Keratinocyte (primary cell): ENCODE measurements at regions not wholly inside any gene's neighbourhood (a gene's known extent, or its start where the extent isn't known, plus 50 kb on each side); places are given as distances from the start of the nearest gene placed in this dataset.

Experiments used
- DNase-seq: peaks from one replicate; pipeline ENCODE4 v3.0.0-alpha.2; 2011; ENCODE audit warnings: low read depth, missing footprints, low spot score
- FAIRE-seq: peaks from 2 replicates; lab custom pipeline; 2011; peaks lifted over from hg19 to GRCh38; lab: Jason Lieb, UNC
- H2AFZ ChIP-seq: 2 replicates; pipeline ENCODE4 v1.6.0; 2012; ENCODE audit warnings: low read length, control low read depth, inconsistent platforms; ENCODE audit not compliant: control insufficient read depth
- H3K27ac ChIP-seq: 2 replicates; pipeline ENCODE4 v1.5.1; 2011; ENCODE audit warnings: low read length; ENCODE audit not compliant: control insufficient read depth, insufficient read depth
- H3K27me3 ChIP-seq: 3 replicates; pipeline ENCODE4 v1.6.0; 2011; ENCODE audit warnings: low read length; ENCODE audit not compliant: control insufficient read depth, insufficient read depth; ENCODE audit errors: extremely low read depth
- H3K36me3 ChIP-seq, 2 experiments: 2 replicates in 1 of 2; 3 replicates in 1 of 2; pipeline ENCODE4 v1.5.1; 2011; ENCODE audit warnings: low read length in 2 of 2, mild to moderate bottlenecking in 1 of 2; ENCODE audit not compliant: control insufficient read depth in 2 of 2, insufficient read depth in 2 of 2; ENCODE audit errors: extremely low read depth in 1 of 2
- H3K4me1 ChIP-seq: 3 replicates; pipeline ENCODE4 v1.5.1; 2011; ENCODE audit warnings: low read length; ENCODE audit not compliant: control insufficient read depth, insufficient read depth; ENCODE audit errors: extremely low read depth
- H3K4me2 ChIP-seq: 3 replicates; pipeline ENCODE4 v1.6.0; 2011; ENCODE audit warnings: low read depth, low read length; ENCODE audit not compliant: control insufficient read depth, insufficient read depth; ENCODE audit errors: extremely low read depth
- H3K4me3 ChIP-seq, 3 experiments: fragments of 200-600 bp in 1 of 3; sonication (generic) in 1 of 3; 2 replicates in 2 of 3; 3 replicates in 1 of 3; pipeline ENCODE4 v1.5.1; 2011 to 2016; ENCODE audit warnings: low read length in 3 of 3, mild to moderate bottlenecking in 3 of 3, control low read depth in 2 of 3, inconsistent platforms in 1 of 3, low read depth in 1 of 3, mixed read lengths in 1 of 3, mixed run types in 1 of 3, moderate library complexity in 1 of 3; ENCODE audit not compliant: control insufficient read depth in 2 of 3, insufficient read depth in 2 of 3; ENCODE audit errors: extremely low read depth in 1 of 3
- H3K79me2 ChIP-seq: 2 replicates; pipeline ENCODE4 v1.6.0; 2012; ENCODE audit warnings: low read length; ENCODE audit not compliant: control insufficient read depth, insufficient read depth
- H3K9ac ChIP-seq: 3 replicates; pipeline ENCODE4 v1.6.0; 2011; ENCODE audit warnings: low read length; ENCODE audit not compliant: control insufficient read depth, insufficient read depth; ENCODE audit errors: extremely low read depth
- H3K9me1 ChIP-seq: 3 replicates; pipeline ENCODE4 v1.6.0; 2011; ENCODE audit warnings: low read length; ENCODE audit not compliant: control insufficient read depth, insufficient read depth; ENCODE audit errors: extremely low read depth
- H3K9me3 ChIP-seq: 2 replicates; pipeline ENCODE4 v1.5.1; 2012; ENCODE audit warnings: low read depth, low read length; ENCODE audit not compliant: control insufficient read depth
- H4K20me1 ChIP-seq: 3 replicates; pipeline ENCODE4 v1.6.0; 2011; ENCODE audit warnings: low read length; ENCODE audit not compliant: control insufficient read depth, insufficient read depth; ENCODE audit errors: extremely low read depth
- CTCF ChIP-seq, 3 experiments: IDR thresholded peaks in 1 of 3; conservative IDR thresholded peaks in 1 of 3; optimal IDR thresholded peaks in 1 of 3; 2 replicates in 2 of 3; 3 replicates in 1 of 3; pipeline versions ENCODE3 to v1.5.1; 2011; ENCODE audit warnings: low read length in 3 of 3, mild to moderate bottlenecking in 3 of 3, moderate library complexity in 2 of 3, control low read depth in 1 of 3, inconsistent platforms in 1 of 3; ENCODE audit not compliant: insufficient read depth in 2 of 3; ENCODE audit errors: extremely low read depth in 1 of 3
- EZH2 ChIP-seq: IDR thresholded peaks from one replicate; pipeline ENCODE4 v1.6.1; 2012; ENCODE audit warnings: inconsistent platforms, mild to moderate bottlenecking, low read length, moderate library complexity
- dilution Hi-C: fragments of 300-500 bp; cut with MboI; formaldehyde crosslinking; loops from one replicate; pipeline ENCODE4 v1.7.0; 2020; ENCODE audit warnings: low sequenced_read_pairs; ENCODE audit not compliant: extremely low pct_ligation_motif_present

- dilution Hi-C loops: no loop called here
- H3K27ac ChIP-seq: no peak overlapping the region
- DNase-seq: no peak
These were observed 138.4 kb upstream of the IER5L start for GRCh38 chr9:129316281-129317030.

GRCh38 chr9:129313331-129313955, 135.4 kb upstream of the IER5L start:
- no peak overlapping the region for H3K4me3 ChIP-seq
- no peak overlapping the region for H3K4me2 ChIP-seq
- no peak overlapping the region for H2AFZ ChIP-seq
- no peak for DNase-seq
- dilution Hi-C loops: no loop called here
- no peaks in the 10 kb centered on the region for H3K9me1 ChIP-seq
- no peak overlapping the region for H3K9ac ChIP-seq
- no peaks in the 10 kb centered on the region for H3K36me3 ChIP-seq
- H3K9me3 ChIP-seq: no peaks in the 10 kb centered on the region
- no peaks in the 10 kb centered on the region for H3K4me1 ChIP-seq
- TF ChIP-seq EZH2 (no peak), CTCF (optimal IDR thresholded peaks at IDR 0.05 in 1 of 3, IDR thresholded peaks at IDR 0.05 in 1 of 3, conservative IDR thresholded peaks at IDR 0.05 in 1 of 3; ENCODE audit: extremely low read depth in 1 of 3, insufficient read depth in 2 of 3, low read length in 3 of 3) (no peak)
- no peaks in the 10 kb centered on the region for H4K20me1 ChIP-seq
- no peak for FAIRE-seq
- H3K79me2 ChIP-seq: no peaks in the 10 kb centered on the region
- H3K27me3 ChIP-seq: no peaks in the 10 kb centered on the region
- H3K27ac ChIP-seq: no peak overlapping the region

More at GRCh38 chr9:129316281-129317030, 138.4 kb upstream of the IER5L start:
- no peak for TF ChIP-seq EZH2
- TF ChIP-seq CTCF (optimal IDR thresholded peaks at IDR 0.05 in 1 of 3, IDR thresholded peaks at IDR 0.05 in 1 of 3, conservative IDR thresholded peaks at IDR 0.05 in 1 of 3; ENCODE audit: extremely low read depth in 1 of 3, insufficient read depth in 2 of 3, low read length in 3 of 3): no peak
- Histone ChIP-seq H3K36me3 (no peaks in the 10 kb centered on the region), H3K9me3 (no peaks in the 10 kb centered on the region), H3K27me3 (no peaks in the 10 kb centered on the region), H3K9me1 (no peaks in the 10 kb centered on the region), H3K4me1 (peaks cover 11% of the 10 kb centered on the region), H3K4me2 (no peak overlapping the region), H3K79me2 (no peaks in the 10 kb centered on the region), H3K4me3 (no peak overlapping the region), H4K20me1 (no peaks in the 10 kb centered on the region), H3K9ac (no peak overlapping the region), H2AFZ (no peak overlapping the region)
- FAIRE-seq: no peak
